WTC11 (cell line): ENCODE measurements at regions not wholly inside any gene's neighbourhood (a gene's known extent, or its start where the extent isn't known, plus 50 kb on each side); places are given as distances from the start of the nearest gene placed in this dataset.

Experiments
- ATAC-seq: fragments of 200-7000 bp; cut with Tn5 transposase; 2 replicates; pipeline ENCODE4 v1.10.0; 2021; ENCODE audit warnings: mild to moderate bottlenecking, moderate library complexity
- CTCF ChIA-PET: fragments of 300-600 bp; sonication (Branson Sonifier 250); formaldehyde crosslinking; loops from one replicate; lab custom pipeline; 2021; ENCODE audit warnings: antibody characterized with exemption; lab: Charles Lee
- POLR2A ChIA-PET: fragments of 350-600 bp; sonication (Branson Sonifier 250); formaldehyde crosslinking; loops from one replicate; lab custom pipeline; 2021; ENCODE audit warnings: antibody characterized with exemption; lab: Charles Lee
- DNase-seq: peaks from one replicate; pipeline ENCODE4 v3.0.0; 2021; ENCODE audit warnings: low spot score
- H3K27ac Mint-ChIP-seq: 2 replicates; pipeline ENCODE4 v1.8.0; 2021; ENCODE audit warnings: mixed read lengths
- H3K27me3 Mint-ChIP-seq: 2 replicates; pipeline ENCODE4 v1.8.0; 2021; ENCODE audit warnings: low read depth, mild to moderate bottlenecking, moderate library complexity, mixed read lengths
- H3K36me3 Mint-ChIP-seq: 2 replicates; pipeline ENCODE4 v1.8.0; 2021; ENCODE audit warnings: mixed read lengths
- H3K4me1 Mint-ChIP-seq: 2 replicates; pipeline ENCODE4 v1.8.0; 2022; ENCODE audit warnings: mixed read lengths
- H3K4me3 Mint-ChIP-seq: 2 replicates; pipeline ENCODE4 v1.8.0; 2021; ENCODE audit warnings: mild to moderate bottlenecking, moderate library complexity, mixed read lengths
- H3K9me3 Mint-ChIP-seq: 2 replicates; pipeline ENCODE4 v1.8.0; 2021; ENCODE audit warnings: mixed read lengths
- ELF4 ChIP-seq: sonication (generic); formaldehyde crosslinking; IDR thresholded peaks from 2 replicates; pipeline ENCODE4 v1.8.1; 2022; ENCODE audit warnings: low read depth, mild to moderate bottlenecking, moderate library complexity, missing genetic modification reagents
- GTF2I ChIP-seq: fragments of 250-450 bp; sonication (Bioruptor Pico); conservative IDR thresholded peaks from 2 replicates; pipeline ENCODE4 v1.4.0; 2021; ENCODE audit warnings: mild to moderate bottlenecking
- HMGXB4 ChIP-seq: sonication (generic); formaldehyde crosslinking; IDR thresholded peaks from 2 replicates; pipeline ENCODE4 v1.8.1; 2023; ENCODE audit warnings: mild to moderate bottlenecking, moderate library complexity, missing genetic modification reagents
- MXD4 ChIP-seq: fragments of 250-450 bp; sonication (Bioruptor Pico); IDR thresholded peaks from 2 replicates; pipeline ENCODE4 v1.8.0; 2021; ENCODE audit warnings: mild to moderate bottlenecking, moderate library complexity, borderline replicate concordance
- MYBL2 ChIP-seq: sonication (generic); formaldehyde crosslinking; IDR thresholded peaks from 2 replicates; pipeline ENCODE4 v1.8.1; 2023; ENCODE audit warnings: mild to moderate bottlenecking, moderate library complexity, missing genetic modification reagents
- NFE2L1 ChIP-seq: sonication (generic); formaldehyde crosslinking; IDR thresholded peaks from 2 replicates; pipeline ENCODE4 v1.8.1; 2023; ENCODE audit warnings: missing genetic modification reagents
- NR1H2 ChIP-seq: sonication (generic); formaldehyde crosslinking; IDR thresholded peaks from 2 replicates; pipeline ENCODE4 v1.9.0; 2021; ENCODE audit warnings: mild to moderate bottlenecking, moderate library complexity, missing genetic modification reagents
- PRDM15 ChIP-seq: sonication (generic); formaldehyde crosslinking; IDR thresholded peaks from 2 replicates; pipeline ENCODE4 v1.8.0; 2022; ENCODE audit warnings: missing genetic modification reagents
- TP53 ChIP-seq: sonication (generic); formaldehyde crosslinking; IDR thresholded peaks from 2 replicates; pipeline ENCODE4 v1.8.1; 2023; ENCODE audit warnings: mild to moderate bottlenecking, missing genetic modification reagents
- ZNF396 ChIP-seq: fragments of 250-450 bp; sonication (Bioruptor Pico); IDR thresholded peaks from 2 replicates; pipeline ENCODE4 v1.8.0; 2021; ENCODE audit warnings: mild to moderate bottlenecking, moderate library complexity, borderline replicate concordance
- ZNF423 ChIP-seq: fragments of 250-450 bp; sonication (Bioruptor Pico); IDR thresholded peaks from 2 replicates; pipeline ENCODE4 v2.1.2; 2022; ENCODE audit warnings: mild to moderate bottlenecking, moderate library complexity
- TF ChIP-seq, protein P1 (sequence below): fragments of 250-450 bp; sonication (Bioruptor Pico); IDR thresholded peaks from 2 replicates; pipeline ENCODE4 v1.9.0; 2021; ENCODE audit warnings: mild to moderate bottlenecking, borderline replicate concordance
- TF ChIP-seq, protein P2 (sequence below): sonication (generic); formaldehyde crosslinking; IDR thresholded peaks from 2 replicates; pipeline ENCODE4 v1.8.0; 2022; ENCODE audit warnings: mild to moderate bottlenecking, missing genetic modification reagents
- TF ChIP-seq, protein P3 (sequence below): fragments of 200-600 bp; IDR thresholded peaks from 2 replicates; pipeline ENCODE4 v1.8.0; 2022; ENCODE audit warnings: antibody characterized with exemption

DNA sequence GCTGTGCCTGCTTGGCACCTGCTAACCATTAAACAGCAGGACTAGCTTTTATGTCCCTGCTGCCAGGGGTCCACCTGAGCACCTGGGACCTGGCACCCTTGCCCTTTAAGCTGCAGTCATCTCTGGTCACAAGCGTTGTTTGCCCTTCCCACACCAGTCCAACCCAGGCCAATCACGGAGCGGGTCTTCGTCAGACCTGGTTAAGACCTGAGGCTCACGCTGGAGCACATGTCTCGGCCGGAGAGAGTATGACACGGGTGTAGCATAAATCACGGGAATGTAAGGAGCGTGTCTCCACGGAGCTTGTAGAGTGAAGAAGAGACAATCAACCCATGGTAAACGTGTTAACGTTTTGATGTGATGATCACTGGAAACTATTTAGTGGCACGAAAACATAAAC is 847.3 kb downstream of the BRD1 start (continued):
- TF ChIP-seq, protein P1, sequence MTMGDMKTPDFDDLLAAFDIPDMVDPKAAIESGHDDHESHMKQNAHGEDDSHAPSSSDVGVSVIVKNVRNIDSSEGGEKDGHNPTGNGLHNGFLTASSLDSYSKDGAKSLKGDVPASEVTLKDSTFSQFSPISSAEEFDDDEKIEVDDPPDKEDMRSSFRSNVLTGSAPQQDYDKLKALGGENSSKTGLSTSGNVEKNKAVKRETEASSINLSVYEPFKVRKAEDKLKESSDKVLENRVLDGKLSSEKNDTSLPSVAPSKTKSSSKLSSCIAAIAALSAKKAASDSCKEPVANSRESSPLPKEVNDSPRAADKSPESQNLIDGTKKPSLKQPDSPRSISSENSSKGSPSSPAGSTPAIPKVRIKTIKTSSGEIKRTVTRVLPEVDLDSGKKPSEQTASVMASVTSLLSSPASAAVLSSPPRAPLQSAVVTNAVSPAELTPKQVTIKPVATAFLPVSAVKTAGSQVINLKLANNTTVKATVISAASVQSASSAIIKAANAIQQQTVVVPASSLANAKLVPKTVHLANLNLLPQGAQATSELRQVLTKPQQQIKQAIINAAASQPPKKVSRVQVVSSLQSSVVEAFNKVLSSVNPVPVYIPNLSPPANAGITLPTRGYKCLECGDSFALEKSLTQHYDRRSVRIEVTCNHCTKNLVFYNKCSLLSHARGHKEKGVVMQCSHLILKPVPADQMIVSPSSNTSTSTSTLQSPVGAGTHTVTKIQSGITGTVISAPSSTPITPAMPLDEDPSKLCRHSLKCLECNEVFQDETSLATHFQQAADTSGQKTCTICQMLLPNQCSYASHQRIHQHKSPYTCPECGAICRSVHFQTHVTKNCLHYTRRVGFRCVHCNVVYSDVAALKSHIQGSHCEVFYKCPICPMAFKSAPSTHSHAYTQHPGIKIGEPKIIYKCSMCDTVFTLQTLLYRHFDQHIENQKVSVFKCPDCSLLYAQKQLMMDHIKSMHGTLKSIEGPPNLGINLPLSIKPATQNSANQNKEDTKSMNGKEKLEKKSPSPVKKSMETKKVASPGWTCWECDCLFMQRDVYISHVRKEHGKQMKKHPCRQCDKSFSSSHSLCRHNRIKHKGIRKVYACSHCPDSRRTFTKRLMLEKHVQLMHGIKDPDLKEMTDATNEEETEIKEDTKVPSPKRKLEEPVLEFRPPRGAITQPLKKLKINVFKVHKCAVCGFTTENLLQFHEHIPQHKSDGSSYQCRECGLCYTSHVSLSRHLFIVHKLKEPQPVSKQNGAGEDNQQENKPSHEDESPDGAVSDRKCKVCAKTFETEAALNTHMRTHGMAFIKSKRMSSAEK = no peak

DNA sequence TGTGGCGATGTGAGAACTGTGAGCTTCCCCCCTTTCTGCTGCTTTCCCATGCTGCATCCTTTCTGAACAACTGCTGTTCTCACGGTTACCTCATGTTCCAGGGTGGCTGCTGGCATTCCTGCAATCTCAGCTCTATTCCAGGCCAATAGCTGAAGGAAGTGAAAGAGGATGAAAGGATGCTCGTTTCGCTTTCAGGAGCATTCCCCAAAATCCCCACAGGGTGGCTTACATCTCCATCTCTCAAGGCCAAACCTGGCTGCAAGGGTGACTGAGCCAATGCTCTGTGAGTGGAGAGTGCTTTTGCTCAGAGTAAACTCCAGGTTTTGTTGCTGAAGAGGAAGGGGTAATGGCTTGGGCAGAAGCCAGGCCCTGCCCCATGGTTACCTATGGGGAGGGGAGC is 848.2 kb downstream of the BRD1 start:
- DNase-seq (peak; percentile 45), ATAC-seq (peak; percentile 79)
- CTCF ChIA-PET = interaction anchor here (1.0 to 2.9 kb wide), 4 partner anchors 46 to 327 kb away, joined by 3 to 13 read pairs (median 6); no protein-coding TSS in a partner anchor
- Mint-ChIP-seq H3K9me3 (peaks cover 12% of the 10 kb centered on the region), H3K27ac (no peak overlapping the region), H3K27me3 (peaks cover 4% of the 10 kb centered on the region; the same call in 1 of the 2 replicates), H3K4me1 (peaks cover 9% of the 10 kb centered on the region), H3K36me3 (peaks cover 7% of the 10 kb centered on the region), H3K4me3 (no peak overlapping the region)
- TF ChIP-seq GTF2I (CRISPR knock-in tag) = peak; percentile 95
- TF ChIP-seq ZNF396 = 0 out of 2 replicates have a peak, but pooled peaks have one; percentile 45
- 0 out of 2 replicates have a peak, but pooled peaks have one; percentile 34 for TF ChIP-seq MXD4 (CRISPR knock-in tag)
- TF ChIP-seq, protein P2, sequence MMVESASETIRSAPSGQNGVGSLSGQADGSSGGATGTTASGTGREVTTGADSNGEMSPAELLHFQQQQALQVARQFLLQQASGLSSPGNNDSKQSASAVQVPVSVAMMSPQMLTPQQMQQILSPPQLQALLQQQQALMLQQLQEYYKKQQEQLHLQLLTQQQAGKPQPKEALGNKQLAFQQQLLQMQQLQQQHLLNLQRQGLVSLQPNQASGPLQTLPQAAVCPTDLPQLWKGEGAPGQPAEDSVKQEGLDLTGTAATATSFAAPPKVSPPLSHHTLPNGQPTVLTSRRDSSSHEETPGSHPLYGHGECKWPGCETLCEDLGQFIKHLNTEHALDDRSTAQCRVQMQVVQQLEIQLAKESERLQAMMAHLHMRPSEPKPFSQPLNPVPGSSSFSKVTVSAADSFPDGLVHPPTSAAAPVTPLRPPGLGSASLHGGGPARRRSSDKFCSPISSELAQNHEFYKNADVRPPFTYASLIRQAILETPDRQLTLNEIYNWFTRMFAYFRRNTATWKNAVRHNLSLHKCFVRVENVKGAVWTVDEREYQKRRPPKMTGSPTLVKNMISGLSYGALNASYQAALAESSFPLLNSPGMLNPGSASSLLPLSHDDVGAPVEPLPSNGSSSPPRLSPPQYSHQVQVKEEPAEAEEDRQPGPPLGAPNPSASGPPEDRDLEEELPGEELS = no peak
- POLR2A ChIA-PET = no interaction called here

DNA sequence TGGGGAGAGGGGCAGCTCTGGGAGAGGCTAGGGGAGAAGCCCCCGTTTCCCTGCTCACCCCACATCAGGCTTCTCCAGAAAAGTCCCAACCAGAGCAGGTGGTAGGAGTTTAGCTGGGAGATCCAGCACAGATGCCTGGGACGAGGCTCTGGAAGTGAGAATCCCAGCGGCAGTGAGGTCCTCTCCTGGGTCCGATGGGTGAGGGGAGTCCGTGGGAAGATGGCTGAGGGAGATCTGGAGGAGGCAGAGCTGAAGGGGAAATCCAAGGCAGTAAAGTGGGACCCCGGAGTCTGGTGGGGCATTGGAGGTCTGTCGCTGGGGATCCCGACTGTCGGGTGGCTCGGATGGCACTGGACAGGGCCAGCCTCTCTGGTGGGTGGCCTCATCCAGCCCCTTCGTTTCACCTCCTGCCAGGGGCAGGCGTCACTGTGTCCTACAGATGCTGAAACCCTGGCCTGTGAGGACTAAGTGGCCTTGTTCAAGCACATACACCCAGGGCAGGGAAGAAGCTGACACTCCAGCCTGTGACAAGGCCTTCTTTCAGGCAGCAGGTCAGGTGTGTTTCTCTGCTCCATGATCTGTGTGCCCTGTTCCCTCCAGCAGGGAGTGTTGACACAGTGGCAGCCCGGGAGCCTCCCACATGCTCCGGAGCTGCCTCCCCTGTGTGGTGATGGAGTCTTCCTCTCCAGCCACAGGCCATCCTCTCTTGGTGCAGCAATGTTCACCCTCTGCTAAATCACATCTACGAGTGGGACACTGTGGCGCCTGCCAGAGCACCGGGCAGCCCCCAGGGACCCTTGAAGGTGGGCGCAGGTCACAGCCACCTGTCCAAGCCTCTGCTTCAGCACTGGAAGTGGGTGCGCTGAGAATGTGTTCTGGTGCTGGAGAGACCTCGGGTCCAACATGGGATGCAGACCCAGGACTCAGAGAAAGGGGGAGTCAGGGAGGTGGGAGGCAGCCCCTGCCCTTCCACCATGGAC is 850.8 kb downstream of the BRD1 start:
- DNase-seq (no peak), ATAC-seq (no peak)
- Mint-ChIP-seq H3K27ac (no peak overlapping the region), H3K4me3 (no peak overlapping the region), H3K9me3 (peaks cover 12% of the 10 kb centered on the region), H3K4me1 (peaks cover 21% of the 10 kb centered on the region), H3K36me3 (peaks cover 7% of the 10 kb centered on the region), H3K27me3 (peaks cover 4% of the 10 kb centered on the region; the same call in 1 of the 2 replicates)
- ChIA-PET CTCF (interaction anchor here (0.8 kb wide), 2 partner anchors 33 to 50 kb away, joined by 3 read pairs; no protein-coding TSS in a partner anchor), POLR2A (no interaction called here)
- TF ChIP-seq TP53 (CRISPR knock-in tag) (no peak), MYBL2 (CRISPR knock-in tag) (no peak), HMGXB4 (CRISPR knock-in tag) (no peak), NFE2L1 (CRISPR knock-in tag) (no peak), PRDM15 (no peak), ZNF423 (CRISPR knock-in tag) (no peak), ELF4 (CRISPR knock-in tag) (no peak), NR1H2 (CRISPR knock-in tag) (no peak)
- TF ChIP-seq, protein P3, sequence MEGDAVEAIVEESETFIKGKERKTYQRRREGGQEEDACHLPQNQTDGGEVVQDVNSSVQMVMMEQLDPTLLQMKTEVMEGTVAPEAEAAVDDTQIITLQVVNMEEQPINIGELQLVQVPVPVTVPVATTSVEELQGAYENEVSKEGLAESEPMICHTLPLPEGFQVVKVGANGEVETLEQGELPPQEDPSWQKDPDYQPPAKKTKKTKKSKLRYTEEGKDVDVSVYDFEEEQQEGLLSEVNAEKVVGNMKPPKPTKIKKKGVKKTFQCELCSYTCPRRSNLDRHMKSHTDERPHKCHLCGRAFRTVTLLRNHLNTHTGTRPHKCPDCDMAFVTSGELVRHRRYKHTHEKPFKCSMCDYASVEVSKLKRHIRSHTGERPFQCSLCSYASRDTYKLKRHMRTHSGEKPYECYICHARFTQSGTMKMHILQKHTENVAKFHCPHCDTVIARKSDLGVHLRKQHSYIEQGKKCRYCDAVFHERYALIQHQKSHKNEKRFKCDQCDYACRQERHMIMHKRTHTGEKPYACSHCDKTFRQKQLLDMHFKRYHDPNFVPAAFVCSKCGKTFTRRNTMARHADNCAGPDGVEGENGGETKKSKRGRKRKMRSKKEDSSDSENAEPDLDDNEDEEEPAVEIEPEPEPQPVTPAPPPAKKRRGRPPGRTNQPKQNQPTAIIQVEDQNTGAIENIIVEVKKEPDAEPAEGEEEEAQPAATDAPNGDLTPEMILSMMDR = no peak
